Ureter (tissue), 1 donor: ENCODE measurements at regions not wholly inside any gene's neighbourhood (a gene's known extent, or its start where the extent isn't known, plus 50 kb on each side); places are given as distances from the start of the nearest gene placed in this dataset.

Experiments used
- DNase-seq: peaks from one replicate; pipeline ENCODE4 v3.0.0-alpha.2; 2020; ENCODE audit warnings: low spot score
- donor health status: DM: yes; HTN: yes; CAD: no.

GRCh38 chr5:65068410-65068809, 299.7 kb downstream of the CWC27 start:
- DNase-seq: no peak

DNA sequence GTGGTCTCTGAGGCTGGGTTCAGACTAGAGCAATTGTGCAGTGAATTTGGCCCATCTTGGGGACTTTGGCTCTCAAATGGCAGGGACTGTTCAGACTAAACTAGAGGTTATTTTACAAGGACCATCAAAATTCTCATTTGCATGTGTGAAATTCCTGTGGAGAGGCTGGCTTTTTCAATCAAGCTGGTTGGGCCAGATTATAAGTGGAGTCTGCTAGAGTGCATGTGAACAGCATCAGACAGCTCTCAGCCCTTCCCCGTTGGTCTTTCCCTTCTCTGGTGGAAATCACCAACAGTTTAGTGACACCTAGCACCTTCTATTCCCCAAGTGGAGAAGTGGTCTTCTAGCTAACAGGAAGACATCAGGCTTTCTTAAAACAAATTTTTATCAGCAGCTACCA, 301.3 kb downstream of the CWC27 start:
- DNase-seq: no peak

DNA sequence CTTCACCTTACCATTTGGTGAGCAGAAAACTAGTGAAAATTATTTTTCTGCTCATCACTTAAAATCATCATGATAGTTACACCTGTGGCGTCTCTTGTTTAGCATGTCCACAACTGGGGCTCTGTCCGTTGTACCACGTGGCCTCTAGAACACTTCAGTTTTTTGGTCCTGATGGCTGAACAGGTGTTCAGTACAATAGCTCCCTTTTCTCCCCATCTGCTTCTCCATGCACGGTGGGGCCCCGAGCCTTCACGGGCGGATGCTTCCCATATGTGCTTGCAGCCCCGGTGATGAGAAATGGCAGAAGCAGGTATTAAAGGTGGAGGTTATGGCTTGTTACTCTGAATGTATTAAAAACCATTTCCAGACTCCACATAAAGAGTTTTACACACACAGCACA, 304.1 kb downstream of the CWC27 start:
- DNase-seq: no peak

- no peak for DNase-seq
Measured at GRCh38 chr5:65073250-65073661, 304.5 kb downstream of the CWC27 start.

DNA sequence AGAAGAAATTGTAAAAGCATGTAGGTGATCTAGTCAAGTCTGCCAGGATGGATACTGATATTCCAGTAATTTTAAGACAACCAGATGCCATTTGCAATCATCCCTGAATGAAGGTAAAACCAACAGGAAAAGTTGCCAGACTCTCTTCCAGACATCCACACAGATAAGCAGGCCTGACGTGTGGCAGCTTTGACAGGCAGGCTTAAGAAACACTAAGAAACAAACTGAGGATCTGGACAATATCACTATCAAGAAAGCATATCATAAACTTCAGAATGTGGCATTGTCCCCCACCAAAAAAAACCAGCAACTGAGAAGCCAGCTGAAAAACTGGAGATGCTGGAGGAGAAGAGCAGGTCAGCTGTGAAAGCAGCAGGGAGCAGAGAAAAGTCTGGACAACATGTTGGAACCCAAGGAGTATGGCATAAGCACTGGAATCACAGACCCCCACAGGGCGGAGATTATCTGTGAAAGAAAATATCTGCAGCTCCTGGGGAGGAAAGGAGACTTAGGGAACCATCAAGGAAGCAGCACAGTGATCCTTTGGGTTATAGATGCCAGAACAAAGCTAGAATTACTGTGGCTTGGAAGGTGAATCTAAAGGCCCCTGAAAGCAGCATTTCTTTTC, 307.0 kb downstream of the CWC27 start:
- DNase-seq: no peak

DNA sequence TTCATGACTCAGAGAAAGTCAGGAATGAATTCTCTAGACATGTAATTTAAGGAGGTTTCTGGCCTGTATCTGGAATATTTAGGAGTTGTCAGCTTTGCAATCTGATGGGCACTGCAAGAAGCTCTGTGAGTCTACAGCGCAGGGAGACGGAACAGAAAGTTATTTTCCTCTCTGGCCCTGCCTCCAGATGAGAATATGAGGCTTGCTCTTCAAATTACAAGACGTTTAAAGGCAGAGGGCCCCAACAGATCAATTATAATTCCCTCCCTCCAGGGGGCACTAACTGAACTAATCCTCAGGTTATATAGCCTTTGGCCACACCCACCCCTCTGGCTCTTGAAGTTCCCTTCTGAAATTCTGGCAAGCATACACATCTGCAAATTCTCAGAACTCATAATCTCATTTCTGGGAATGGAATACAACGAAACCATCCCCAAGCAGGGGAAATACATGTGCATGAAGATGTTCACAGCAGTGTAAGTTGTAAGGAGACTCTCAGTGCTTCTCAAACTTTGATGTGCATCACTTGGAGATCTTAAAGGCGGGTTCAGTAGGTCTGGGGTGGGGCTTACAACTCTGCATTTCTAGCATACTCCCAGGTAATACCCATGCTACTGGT, 307.6 kb downstream of the CWC27 start:
- peak; percentile 56 for DNase-seq

GRCh38 chr5:65077653-65078052, 308.9 kb downstream of the CWC27 start:
- DNase-seq: no peak

DNA sequence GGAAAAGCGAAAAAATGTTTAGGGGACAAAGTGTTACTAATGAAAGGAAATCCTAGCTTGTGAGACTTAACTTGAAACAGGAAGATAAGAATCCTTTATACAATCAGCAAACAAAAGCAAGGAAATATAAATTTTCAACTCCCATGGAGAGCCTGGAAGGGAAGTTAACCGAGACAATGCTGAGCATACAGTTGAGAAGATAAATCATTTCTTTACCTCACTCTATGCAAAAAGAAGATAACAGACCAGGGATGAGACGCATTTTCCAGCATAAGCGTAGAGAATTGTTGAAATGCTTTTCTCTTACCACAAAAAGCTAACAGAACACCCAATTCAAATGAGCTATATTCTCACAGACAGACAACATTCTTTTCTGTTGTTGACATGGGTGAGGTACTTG, 309.6 kb downstream of the CWC27 start:
- no peak for DNase-seq

- no peak for DNase-seq
Measured at GRCh38 chr5:65081071-65081470, 312.3 kb downstream of the CWC27 start.

GRCh38 chr5:65084795-65085515, 316.2 kb downstream of the CWC27 start:
- no peak for DNase-seq

DNA sequence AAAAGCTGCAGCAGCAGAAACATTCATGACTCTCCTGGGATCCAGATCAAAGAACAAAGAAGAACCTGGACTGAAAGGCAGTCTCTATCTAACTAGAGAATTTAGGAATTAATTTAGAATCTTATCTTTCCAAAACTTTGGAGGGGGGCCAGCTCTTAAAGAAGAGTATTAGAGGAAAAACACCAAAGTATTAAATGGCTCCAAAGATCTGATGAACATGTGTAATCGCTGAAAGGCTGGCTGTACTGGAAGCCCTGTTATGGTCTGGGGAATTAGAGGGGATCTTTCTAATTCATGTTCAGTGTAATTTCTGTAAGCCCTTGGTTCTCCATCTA, 316.8 kb downstream of the CWC27 start:
- DNase-seq: no peak

DNA sequence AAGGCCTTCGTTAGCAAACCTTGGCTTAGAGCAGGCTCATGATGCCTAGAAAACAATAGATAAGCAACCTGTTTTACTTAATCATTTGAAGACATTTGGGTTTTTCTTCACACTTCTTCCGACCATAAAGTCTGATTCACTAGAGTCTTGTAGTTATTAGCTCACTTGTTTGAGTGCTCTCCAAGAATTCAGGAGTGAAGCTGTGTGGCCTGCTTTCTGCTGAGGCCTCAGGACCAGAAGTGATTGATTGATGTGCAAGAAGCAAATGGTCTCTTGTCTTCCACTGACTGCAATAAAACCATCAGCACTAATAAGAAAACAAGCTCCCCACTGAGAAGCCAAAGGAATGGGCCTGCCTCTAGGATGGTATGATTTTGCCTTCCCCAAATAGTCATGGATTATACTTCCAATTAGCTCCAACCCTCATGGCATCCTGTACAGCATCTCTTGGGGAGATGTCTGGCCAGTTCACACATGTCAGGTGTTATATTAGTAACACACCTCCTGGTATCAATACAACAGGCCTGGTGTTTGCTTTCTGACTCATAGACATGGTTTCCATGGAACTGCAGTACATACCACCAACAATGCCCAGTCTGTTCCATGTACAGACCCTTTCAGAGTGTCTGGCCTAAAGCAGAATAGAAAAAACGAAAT, 317.6 kb downstream of the CWC27 start:
- DNase-seq: no peak

DNA sequence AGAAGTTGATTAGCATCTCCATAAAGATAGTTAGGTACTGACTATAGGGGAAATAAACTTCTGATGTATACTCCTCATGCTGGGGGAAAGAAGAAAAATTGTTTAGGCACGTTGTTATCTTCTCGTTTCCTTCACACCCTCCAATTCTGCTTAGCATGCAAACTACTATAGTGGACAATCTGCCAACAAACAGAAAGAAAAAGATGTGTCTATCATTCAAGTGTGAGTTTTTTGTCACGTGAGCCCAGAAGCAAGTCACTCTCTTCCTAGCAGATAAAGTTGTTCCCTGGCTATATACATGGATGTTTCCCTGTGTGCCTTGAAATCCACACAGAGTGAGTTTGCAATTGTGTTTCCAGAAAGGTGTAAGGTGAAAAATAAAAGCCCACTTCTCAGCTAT, 318.4 kb downstream of the CWC27 start:
- no peak for DNase-seq

GRCh38 chr5:65094279-65094678, 325.5 kb downstream of the CWC27 start:
- no peak for DNase-seq

GRCh38 chr5:65098393-65098792, 329.7 kb downstream of the CWC27 start:
- DNase-seq: no peak
